Peyer's patch (tissue), 4 donors: ENCODE measurements at regions not wholly inside any gene's neighbourhood (a gene's known extent, or its start where the extent isn't known, plus 50 kb on each side); places are given as distances from the start of the nearest gene placed in this dataset.

ENCODE experiments used
- CTCF ChIP-seq, 6 experiments: fragments of 450-650 bp in 4 of 6; fragments of 200-600 bp in 2 of 6; sonication (generic) in 1 of 6; IDR thresholded peaks; one replicate each; pipeline ENCODE4 v1.5.1; 2017 to 2019; ENCODE audit warnings: antibody characterized with exemption in 6 of 6, mild to moderate bottlenecking in 3 of 6, moderate library complexity in 1 of 6
- POLR2A ChIP-seq, 2 donors: fragments of 450-650 bp; IDR thresholded peaks; one replicate each; pipeline ENCODE4 v1.5.1; 2017; ENCODE audit warnings: antibody characterized with exemption in 2 of 2, mild to moderate bottlenecking in 2 of 2, moderate library complexity in 2 of 2

DNA sequence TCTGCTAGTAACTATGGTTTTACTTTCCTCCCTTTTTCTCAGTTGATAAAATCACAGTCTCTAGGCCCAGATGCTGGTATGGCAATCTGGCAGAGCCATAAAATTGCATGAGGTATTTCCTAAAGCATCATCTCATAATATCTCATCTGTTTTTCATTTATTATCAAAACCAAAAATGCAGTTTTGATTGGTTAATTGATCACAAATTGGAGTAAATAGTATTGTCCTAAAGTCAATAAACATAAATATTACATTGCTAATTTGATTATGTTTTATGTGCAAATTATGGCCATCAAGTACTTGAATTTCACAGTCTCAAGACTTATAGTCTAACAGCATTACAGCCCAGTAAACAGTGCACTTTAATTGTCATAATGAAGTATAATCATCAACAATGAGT, 2365.6 kb downstream of the ARAP2 start:
- no peak for TF ChIP-seq POLR2A (IDR thresholded peaks at IDR 0.05)
- no peak for TF ChIP-seq CTCF (IDR thresholded peaks at IDR 0.05)
